H9 (cell line): ENCODE measurements at regions not wholly inside any gene's neighbourhood (a gene's known extent, or its start where the extent isn't known, plus 50 kb on each side); places are given as distances from the start of the nearest gene placed in this dataset.

Experiments used
- DNase-seq: peaks from one replicate; pipeline ENCODE4 v3.0.0-alpha.2; 2017
- H2AFZ ChIP-seq: one replicate; pipeline ENCODE4 v1.6.1; 2013; ENCODE audit warnings: mild to moderate bottlenecking, low read length, control low read depth, moderate library complexity
- H2AK5ac ChIP-seq: 2 replicates; pipeline ENCODE4 v1.6.1; 2013; ENCODE audit warnings: low read length, control low read depth, mixed read lengths; ENCODE audit not compliant: insufficient read length
- H2BK120ac ChIP-seq: one replicate; pipeline ENCODE4 v1.6.1; 2013; ENCODE audit warnings: low read depth, mild to moderate bottlenecking, low read length, control low read depth, inconsistent platforms; ENCODE audit not compliant: poor library complexity, severe bottlenecking
- H2BK12ac ChIP-seq: 2 replicates; pipeline ENCODE4 v1.6.1; 2013; ENCODE audit warnings: low read length, control low read depth, mixed read lengths, low read depth; ENCODE audit not compliant: insufficient read length
- H2BK15ac ChIP-seq: 2 replicates; pipeline ENCODE4 v1.6.1; 2013; ENCODE audit warnings: low read depth, low read length, control low read depth
- H2BK20ac ChIP-seq: one replicate; pipeline ENCODE4 v1.6.1; 2013; ENCODE audit warnings: low read depth, mild to moderate bottlenecking, low read length, control low read depth, inconsistent platforms; ENCODE audit not compliant: poor library complexity, severe bottlenecking
- H2BK5ac ChIP-seq: 2 replicates; pipeline ENCODE4 v1.6.1; 2013; ENCODE audit warnings: low read length, control low read depth, mixed read lengths; ENCODE audit not compliant: insufficient read length
- H3K14ac ChIP-seq: 2 replicates; pipeline ENCODE4 v1.6.1; 2013; ENCODE audit warnings: low read length, control low read depth; ENCODE audit not compliant: insufficient read depth
- H3K18ac ChIP-seq: 2 replicates; pipeline ENCODE4 v1.6.1; 2013; ENCODE audit warnings: low read depth, mild to moderate bottlenecking, mixed read lengths, low read length, control low read depth; ENCODE audit not compliant: insufficient read length
- H3K23ac ChIP-seq: 2 replicates; pipeline ENCODE4 v1.6.1; 2013; ENCODE audit warnings: low read length, control low read depth, mixed read lengths, low read depth; ENCODE audit not compliant: insufficient read length
- H3K23me2 ChIP-seq: 2 replicates; pipeline ENCODE4 v1.6.1; 2013; ENCODE audit warnings: low read depth, mild to moderate bottlenecking, mixed read lengths, low read length, control low read depth; ENCODE audit not compliant: insufficient read length, poor library complexity, severe bottlenecking
- H3K27ac ChIP-seq: 2 replicates; pipeline ENCODE4 v1.5.1; 2013; ENCODE audit warnings: low read length, control low read depth, mixed read lengths, low read depth; ENCODE audit not compliant: insufficient read length
- H3K27me3 ChIP-seq: 2 replicates; pipeline ENCODE4 v1.6.1; 2013; ENCODE audit warnings: low read length, control low read depth, inconsistent platforms; ENCODE audit not compliant: insufficient read depth
- H3K4ac ChIP-seq: 2 replicates; pipeline ENCODE4 v1.6.1; 2013; ENCODE audit warnings: low read depth, mild to moderate bottlenecking, control low read depth, inconsistent platforms, low read length, moderate library complexity
- H3K4me1 ChIP-seq: 2 replicates; pipeline ENCODE4 v1.6.1; 2013; ENCODE audit warnings: low read length, control low read depth, inconsistent platforms; ENCODE audit not compliant: insufficient read depth
- H3K4me2 ChIP-seq: 2 replicates; pipeline ENCODE4 v1.6.1; 2013; ENCODE audit warnings: low read length, control low read depth, mixed read lengths; ENCODE audit not compliant: insufficient read length, insufficient read depth
- H3K56ac ChIP-seq: 2 replicates; pipeline ENCODE4 v1.6.1; 2013; ENCODE audit warnings: low read depth, mild to moderate bottlenecking, mixed read lengths, low read length, control low read depth; ENCODE audit not compliant: insufficient read length
- H3K79me1 ChIP-seq: 2 replicates; pipeline ENCODE4 v1.6.1; 2013; ENCODE audit warnings: low read depth, mild to moderate bottlenecking, moderate library complexity, low read length, control low read depth, inconsistent platforms; ENCODE audit not compliant: insufficient read depth, poor library complexity, severe bottlenecking
- H3K79me2 ChIP-seq: 2 replicates; pipeline ENCODE4 v1.6.1; 2013; ENCODE audit warnings: low read length, control low read depth, inconsistent platforms; ENCODE audit not compliant: insufficient read depth
- H3K9ac ChIP-seq: 2 replicates; pipeline ENCODE4 v1.6.1; 2013; ENCODE audit warnings: low read length, control low read depth, mixed read lengths; ENCODE audit not compliant: insufficient read length; ENCODE audit errors: extremely low read depth
- H3K9me3 ChIP-seq: one replicate; pipeline ENCODE4 v1.6.1; 2013; ENCODE audit warnings: low read depth, low read length, inconsistent platforms; ENCODE audit not compliant: control insufficient read depth
- H3T11ph ChIP-seq: one replicate; pipeline ENCODE4 v1.6.1; 2013; ENCODE audit warnings: mild to moderate bottlenecking, low read length, control low read depth, inconsistent platforms
- H4K20me1 ChIP-seq: one replicate; pipeline ENCODE4 v1.6.1; 2013; ENCODE audit not compliant: control insufficient read depth, insufficient read length, insufficient read depth
- H4K5ac ChIP-seq: 2 replicates; pipeline ENCODE4 v1.6.1; 2013; ENCODE audit warnings: low read depth, mild to moderate bottlenecking, mixed read lengths, low read length, control low read depth; ENCODE audit not compliant: insufficient read length
- H4K8ac ChIP-seq: replicated peaks from 2 replicates; pipeline ENCODE4 v1.6.1; 2013; ENCODE audit warnings: low read length, control low read depth, mixed read lengths, low read depth; ENCODE audit not compliant: insufficient read length
- H4K91ac ChIP-seq: 2 replicates; pipeline ENCODE4 v1.6.1; 2013; ENCODE audit warnings: low read depth, mild to moderate bottlenecking, moderate library complexity, mixed read lengths, low read length, control low read depth; ENCODE audit not compliant: insufficient read length
- H3K27ac Mint-ChIP-seq, 3 experiments: 2 replicates in 2 of 3; 3 replicates in 1 of 3; pipeline ENCODE4 v1.8.0; 2020 to 2021; ENCODE audit warnings: mixed read lengths in 3 of 3, mild to moderate bottlenecking in 1 of 3, moderate library complexity in 1 of 3
- H3K27me3 Mint-ChIP-seq: 2 replicates; pipeline ENCODE4 v1.8.0; 2021; ENCODE audit warnings: low read depth, mild to moderate bottlenecking, moderate library complexity, mixed read lengths
- H3K36me3 Mint-ChIP-seq, 3 experiments: 2 replicates in 2 of 3; 3 replicates in 1 of 3; pipeline ENCODE4 v1.8.0; 2020 to 2021; ENCODE audit warnings: low read depth in 3 of 3, mixed read lengths in 3 of 3; ENCODE audit not compliant: insufficient read depth in 1 of 3
- H3K4me1 Mint-ChIP-seq, 2 experiments: 2 replicates each; pipeline ENCODE4 v1.8.0; 2020; ENCODE audit warnings: mixed read lengths in 2 of 2
- H3K4me3 Mint-ChIP-seq, 2 experiments: 2 replicates in 1 of 2; 3 replicates in 1 of 2; pipeline ENCODE4 v1.8.0; 2020 to 2021; ENCODE audit warnings: mild to moderate bottlenecking in 2 of 2, mixed read lengths in 2 of 2, moderate library complexity in 1 of 2
- H3K9me3 Mint-ChIP-seq, 2 experiments: 2 replicates in 1 of 2; 3 replicates in 1 of 2; pipeline ENCODE4 v1.8.0; 2020; ENCODE audit warnings: mild to moderate bottlenecking in 2 of 2, mixed read lengths in 2 of 2, moderate library complexity in 1 of 2
- TF ChIP-seq, protein P1 (sequence below): fragments of 200-600 bp; sonication (generic); conservative IDR thresholded peaks from 3 replicates; pipeline ENCODE4 v1.8.0; 2021; ENCODE audit warnings: antibody characterized with exemption, mild to moderate bottlenecking

- no peak overlapping the region for H4K8ac ChIP-seq
Observed at GRCh38 chr3:96214941-96215340, 599.5 kb upstream of the EPHA6 start.

More at GRCh38 chr3:96214941-96215340, 599.5 kb upstream of the EPHA6 start:
- Mint-ChIP-seq H3K9me3 (peaks cover 5 to 13% of the 10 kb centered on the region in 2 experiments; a peak in 4 of 5 replicates), H3K27ac (no peak overlapping the region), H3K4me1 (peaks cover under 1 to 5% of the 10 kb centered on the region in 2 experiments; a peak in 2 of 4 replicates), H3K4me3 (no peak overlapping the region), H3K27me3 (no peaks in the 10 kb centered on the region; the same call in 1 of the 2 replicates), H3K36me3 (peaks cover 0 to 15% (median 1%) of the 10 kb centered on the region in 3 experiments; a peak in 5 of 7 replicates)
- Histone ChIP-seq H3K9ac (no peak overlapping the region), H3K18ac (no peak overlapping the region), H3T11ph (no peak overlapping the region), H2BK120ac (no peak overlapping the region), H3K79me2 (no peaks in the 10 kb centered on the region), H2BK15ac (no peak overlapping the region), H3K23me2 (no peaks in the 10 kb centered on the region), H3K4me1 (no peaks in the 10 kb centered on the region; the same call in 1 of the 2 replicates), H3K4ac (no peak overlapping the region), H2BK5ac (no peak overlapping the region), H3K14ac (no peak overlapping the region), H2AFZ (no peak overlapping the region), H4K5ac (no peak overlapping the region), H4K91ac (no peak overlapping the region), H3K23ac (no peak overlapping the region), H3K56ac (no peak overlapping the region), H3K79me1 (no peaks in the 10 kb centered on the region), H3K27me3 (no peaks in the 10 kb centered on the region), H4K20me1 (no peaks in the 10 kb centered on the region), H3K4me2 (no peak overlapping the region), H2AK5ac (no peak overlapping the region), H2BK20ac (no peak overlapping the region), H3K9me3 (no peaks in the 10 kb centered on the region), H3K27ac (no peak overlapping the region), H2BK12ac (no peak overlapping the region)
- TF ChIP-seq, protein P1, sequence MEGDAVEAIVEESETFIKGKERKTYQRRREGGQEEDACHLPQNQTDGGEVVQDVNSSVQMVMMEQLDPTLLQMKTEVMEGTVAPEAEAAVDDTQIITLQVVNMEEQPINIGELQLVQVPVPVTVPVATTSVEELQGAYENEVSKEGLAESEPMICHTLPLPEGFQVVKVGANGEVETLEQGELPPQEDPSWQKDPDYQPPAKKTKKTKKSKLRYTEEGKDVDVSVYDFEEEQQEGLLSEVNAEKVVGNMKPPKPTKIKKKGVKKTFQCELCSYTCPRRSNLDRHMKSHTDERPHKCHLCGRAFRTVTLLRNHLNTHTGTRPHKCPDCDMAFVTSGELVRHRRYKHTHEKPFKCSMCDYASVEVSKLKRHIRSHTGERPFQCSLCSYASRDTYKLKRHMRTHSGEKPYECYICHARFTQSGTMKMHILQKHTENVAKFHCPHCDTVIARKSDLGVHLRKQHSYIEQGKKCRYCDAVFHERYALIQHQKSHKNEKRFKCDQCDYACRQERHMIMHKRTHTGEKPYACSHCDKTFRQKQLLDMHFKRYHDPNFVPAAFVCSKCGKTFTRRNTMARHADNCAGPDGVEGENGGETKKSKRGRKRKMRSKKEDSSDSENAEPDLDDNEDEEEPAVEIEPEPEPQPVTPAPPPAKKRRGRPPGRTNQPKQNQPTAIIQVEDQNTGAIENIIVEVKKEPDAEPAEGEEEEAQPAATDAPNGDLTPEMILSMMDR = no peak
- DNase-seq = no peak
